ENCODE measurements at regions not wholly inside any gene's neighbourhood (a gene's known extent, or its start where the extent isn't known, plus 50 kb on each side); places are given as distances from the start of the nearest gene placed in this dataset.

DNA sequence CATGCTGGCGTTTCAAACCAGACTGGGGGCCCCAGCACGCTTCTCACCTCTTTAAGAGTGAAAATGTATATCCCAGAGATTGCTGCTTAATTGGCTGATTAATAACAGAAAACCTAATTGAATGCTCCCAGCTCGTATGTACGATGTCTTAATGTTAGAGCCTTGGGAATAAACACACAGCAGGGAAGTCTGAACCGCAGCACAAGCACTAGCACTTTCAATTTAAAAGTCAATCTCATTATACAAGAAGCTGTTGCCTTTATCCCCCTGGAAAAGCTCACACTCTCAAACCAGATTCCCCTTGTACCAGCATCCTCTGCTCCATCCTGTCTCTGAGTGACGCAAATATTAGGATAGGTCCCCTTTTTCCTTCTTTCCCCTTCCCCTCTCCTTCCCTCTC is 449.1 kb downstream of the MN1 start:
- Mint-ChIP-seq H3K9me3 (ENCODE audit: insufficient read depth) (peaks cover 11% of the 10 kb centered on the region), H3K4me1 (ENCODE audit: low read depth) (no peaks in the 10 kb centered on the region), H3K4me3 (no peak overlapping the region), H3K27ac (no peak overlapping the region), H3K27me3 (ENCODE audit: low read depth) (no peaks in the 10 kb centered on the region), H3K36me3 (ENCODE audit: low read depth) (no peaks in the 10 kb centered on the region)
- ATAC-seq (no peak), DNase-seq (no peak)
- POLR2A ChIA-PET: no interaction called here
- CTCF ChIA-PET: no interaction called here

DNA sequence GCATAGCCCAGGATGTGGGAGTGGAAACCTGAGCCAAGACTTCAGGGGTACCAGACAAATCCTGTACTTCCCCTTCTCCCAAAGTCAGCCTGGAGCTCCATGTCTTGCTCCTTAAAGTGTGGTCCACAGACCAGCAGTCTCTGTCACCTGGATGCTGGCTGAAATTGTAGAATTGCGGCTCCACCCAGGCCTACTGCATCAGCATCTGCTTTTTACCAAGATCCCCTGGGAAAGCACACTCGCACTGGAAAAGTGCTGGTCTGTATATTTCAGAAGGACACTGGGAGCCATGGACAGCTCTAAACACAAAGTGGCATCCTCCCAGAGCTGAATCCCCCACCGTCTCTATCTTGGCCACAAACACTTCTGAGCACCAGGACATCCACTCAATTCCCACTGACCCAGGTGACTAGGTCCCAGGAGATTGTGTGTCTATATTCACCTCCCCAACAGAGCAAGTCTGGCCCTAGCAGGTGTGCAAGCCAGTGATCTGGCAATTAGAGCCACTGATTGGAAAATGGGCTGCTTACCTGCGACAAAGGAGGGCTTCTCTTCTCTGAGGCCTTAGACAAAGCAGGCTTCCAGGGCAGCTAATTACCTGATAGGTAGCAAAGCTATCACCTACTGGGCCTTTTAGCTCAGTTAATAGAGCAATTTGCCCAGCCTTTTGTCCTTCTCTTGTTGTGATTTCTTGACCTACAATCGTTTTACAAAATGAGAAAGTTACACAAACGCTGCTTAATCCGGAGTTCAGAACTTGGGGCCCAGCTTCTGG is 443.3 kb downstream of the MN1 start:
- ATAC-seq (no peak), DNase-seq (no peak)
- H3K4me3 Mint-ChIP-seq: no peak overlapping the region
- ChIA-PET POLR2A (no interaction called here), CTCF (no interaction called here)
- H3K27me3 Mint-ChIP-seq (ENCODE audit: low read depth): peaks cover 3% of the 10 kb centered on the region
- no peak overlapping the region for H3K27ac Mint-ChIP-seq
- H3K36me3 Mint-ChIP-seq (ENCODE audit: low read depth): no peaks in the 10 kb centered on the region
- peaks cover 3% of the 10 kb centered on the region for H3K9me3 Mint-ChIP-seq (ENCODE audit: insufficient read depth)
- H3K4me1 Mint-ChIP-seq (ENCODE audit: low read depth): no peaks in the 10 kb centered on the region

DNA sequence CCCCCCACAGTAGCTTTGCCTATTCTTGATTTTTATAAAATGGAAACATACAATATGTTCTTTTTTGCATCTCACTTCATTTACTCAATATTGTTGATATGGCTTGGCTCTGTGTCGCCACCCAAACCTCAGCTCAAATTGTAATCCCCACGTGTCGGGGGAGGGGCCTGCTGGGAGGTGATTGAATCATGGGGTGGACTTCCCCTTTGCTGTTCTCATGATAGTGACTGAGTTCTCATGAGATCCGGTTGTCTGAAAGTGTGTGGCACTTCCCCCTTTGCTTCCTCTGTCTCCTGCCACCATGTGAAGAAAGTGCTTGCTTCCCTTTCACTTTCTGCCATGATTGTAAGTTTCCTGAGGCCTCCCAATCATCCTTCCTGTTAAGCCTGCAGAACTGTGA is 431.3 kb downstream of the MN1 start:
- no peak for DNase-seq
- H3K9me3 Mint-ChIP-seq (ENCODE audit: insufficient read depth): no peaks in the 10 kb centered on the region
- ChIA-PET POLR2A (no interaction called here), CTCF (no interaction called here)
- no peak overlapping the region for H3K4me3 Mint-ChIP-seq
- H3K4me1 Mint-ChIP-seq (ENCODE audit: low read depth): no peaks in the 10 kb centered on the region
- H3K36me3 Mint-ChIP-seq (ENCODE audit: low read depth): no peaks in the 10 kb centered on the region
- H3K27ac Mint-ChIP-seq: no peak overlapping the region
- H3K27me3 Mint-ChIP-seq (ENCODE audit: low read depth): no peaks in the 10 kb centered on the region
- ATAC-seq: no peak

DNA sequence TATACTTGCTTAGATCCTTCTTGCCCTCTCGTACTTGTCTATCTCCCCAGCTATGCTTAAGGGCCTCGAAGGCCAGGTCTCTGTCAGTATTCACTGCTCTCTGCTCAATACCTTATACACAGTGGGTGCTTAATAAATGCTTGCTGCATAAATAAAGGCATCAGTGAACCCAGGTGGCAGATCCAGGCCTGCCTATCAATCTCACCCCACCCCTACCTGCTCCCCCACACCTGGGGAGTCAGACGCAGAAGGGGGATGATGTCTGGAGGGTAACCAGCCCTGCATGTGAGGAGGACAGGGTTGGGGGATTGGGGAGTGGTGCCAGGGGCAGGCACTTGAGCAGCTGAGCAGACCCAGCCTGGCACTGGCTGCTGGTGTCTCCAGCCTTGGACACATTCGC is 430.6 kb downstream of the MN1 start:
- ChIA-PET CTCF (no interaction called here), POLR2A (no interaction called here)
- no peak overlapping the region for H3K4me3 Mint-ChIP-seq
- H3K4me1 Mint-ChIP-seq (ENCODE audit: low read depth): no peaks in the 10 kb centered on the region
- no peak overlapping the region for H3K27ac Mint-ChIP-seq
- no peaks in the 10 kb centered on the region for H3K9me3 Mint-ChIP-seq (ENCODE audit: insufficient read depth)
- no peak for DNase-seq
- ATAC-seq: no peak
- no peaks in the 10 kb centered on the region for H3K36me3 Mint-ChIP-seq (ENCODE audit: low read depth)
- no peaks in the 10 kb centered on the region for H3K27me3 Mint-ChIP-seq (ENCODE audit: low read depth)

DNA sequence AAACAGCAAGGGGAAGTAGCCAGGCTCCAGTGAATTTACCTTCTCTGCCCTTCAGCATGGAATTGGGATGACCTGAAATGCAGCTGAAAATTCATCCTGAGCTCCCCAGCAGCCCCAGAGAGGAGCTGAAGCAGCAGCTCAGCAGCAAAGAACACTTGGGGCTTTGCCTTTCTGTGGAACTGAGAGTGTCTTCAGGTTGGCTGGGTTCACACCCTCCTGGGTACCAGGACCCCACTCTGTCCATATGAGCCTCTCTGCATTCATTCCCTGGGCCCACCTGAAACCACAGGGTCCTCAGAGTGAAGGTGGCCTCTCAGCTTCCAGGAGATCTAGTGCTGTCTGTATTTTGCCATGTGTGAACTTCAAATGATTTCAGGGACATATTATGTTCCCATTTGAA is 429.2 kb downstream of the MN1 start:
- Mint-ChIP-seq H3K4me1 (ENCODE audit: low read depth) (no peaks in the 10 kb centered on the region), H3K27ac (no peak overlapping the region), H3K4me3 (no peak overlapping the region), H3K9me3 (ENCODE audit: insufficient read depth) (no peaks in the 10 kb centered on the region), H3K27me3 (ENCODE audit: low read depth) (no peaks in the 10 kb centered on the region), H3K36me3 (ENCODE audit: low read depth) (no peaks in the 10 kb centered on the region)
- no peak for ATAC-seq
- POLR2A ChIA-PET: no interaction called here
- CTCF ChIA-PET: no interaction called here
- no peak for DNase-seq

DNA sequence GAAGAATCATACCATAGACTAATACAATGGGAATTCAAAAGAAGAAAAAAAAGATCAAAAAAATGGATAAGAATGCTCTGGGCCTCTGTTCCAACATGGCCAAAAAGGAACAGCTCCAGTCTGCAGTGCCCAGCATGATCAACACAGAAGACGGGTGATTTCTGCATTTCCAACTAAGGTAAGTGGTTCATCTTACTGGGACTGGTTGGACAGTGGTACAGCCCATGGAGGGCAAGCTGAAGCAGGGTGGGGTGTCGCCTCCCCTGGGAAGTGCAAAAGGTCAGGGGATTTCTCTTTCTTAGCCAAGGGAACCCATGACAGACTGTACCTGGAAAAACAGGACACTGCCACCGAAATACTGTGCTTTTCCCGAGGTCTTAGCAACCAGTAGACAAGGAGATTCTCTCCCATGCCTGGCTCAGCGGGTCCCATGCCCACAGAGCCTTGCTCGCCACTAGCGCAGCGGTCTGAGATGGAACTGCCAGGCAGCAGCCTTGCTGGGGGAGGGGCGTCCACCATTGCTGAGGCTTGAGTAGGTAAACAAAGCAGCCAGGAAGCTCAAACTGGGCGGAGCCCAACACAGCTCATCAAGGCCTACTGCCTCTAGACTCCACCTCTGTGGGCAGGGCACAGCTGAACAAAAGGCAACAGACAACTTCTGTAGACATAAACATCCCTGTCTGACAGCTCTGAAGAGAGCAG is 428.4 kb downstream of the MN1 start:
- H3K36me3 Mint-ChIP-seq (ENCODE audit: low read depth): no peaks in the 10 kb centered on the region
- no peaks in the 10 kb centered on the region for H3K9me3 Mint-ChIP-seq (ENCODE audit: insufficient read depth)
- ChIA-PET POLR2A (no interaction called here), CTCF (no interaction called here)
- no peaks in the 10 kb centered on the region for H3K4me1 Mint-ChIP-seq (ENCODE audit: low read depth)
- no peaks in the 10 kb centered on the region for H3K27me3 Mint-ChIP-seq (ENCODE audit: low read depth)
- no peak overlapping the region for H3K27ac Mint-ChIP-seq
- DNase-seq (no peak), ATAC-seq (no peak)
- no peak overlapping the region for H3K4me3 Mint-ChIP-seq

DNA sequence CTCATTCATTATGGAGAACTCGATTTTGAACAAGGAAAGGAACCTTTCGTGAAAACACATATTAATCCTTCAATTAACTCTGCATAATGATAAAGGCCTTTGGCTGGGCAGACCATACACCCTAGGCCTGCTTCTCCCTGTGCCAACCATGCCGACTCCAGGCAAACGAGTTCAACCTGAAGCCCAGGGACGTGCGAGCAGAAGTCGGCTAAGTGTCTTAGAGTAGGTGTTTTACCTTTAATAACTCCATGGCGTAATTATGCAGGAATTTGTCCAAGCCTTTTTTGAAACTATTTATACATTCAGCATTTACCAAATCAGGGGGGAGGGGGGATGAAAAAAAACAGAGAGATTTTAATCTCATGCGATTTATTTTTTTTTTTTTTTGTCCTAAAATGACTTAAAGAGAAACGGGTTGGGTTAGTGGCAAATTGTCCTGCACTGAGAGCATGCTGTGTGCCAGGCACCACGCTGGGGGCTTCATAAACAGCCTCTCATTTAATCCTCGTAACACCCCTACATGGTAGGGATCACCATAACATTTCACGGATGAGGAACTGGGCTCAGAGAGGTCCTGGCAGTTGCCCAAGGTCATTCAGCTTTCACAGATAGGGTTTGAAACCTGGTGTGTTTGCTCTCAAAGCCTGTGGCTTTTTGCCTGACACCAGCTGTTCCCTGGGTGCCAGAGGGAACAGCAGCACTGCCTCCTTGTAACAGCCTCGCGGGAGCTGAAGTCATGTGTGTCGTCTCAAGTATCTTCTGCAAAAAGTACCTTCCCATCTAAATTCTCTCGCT is 423.9 kb downstream of the MN1 start:
- ATAC-seq (no peak), DNase-seq (no peak)
- no peaks in the 10 kb centered on the region for H3K9me3 Mint-ChIP-seq (ENCODE audit: insufficient read depth)
- H3K4me1 Mint-ChIP-seq (ENCODE audit: low read depth): no peaks in the 10 kb centered on the region
- CTCF ChIA-PET: no interaction called here
- no peak overlapping the region for H3K27ac Mint-ChIP-seq
- POLR2A ChIA-PET: no interaction called here
- no peak overlapping the region for H3K4me3 Mint-ChIP-seq
- no peaks in the 10 kb centered on the region for H3K27me3 Mint-ChIP-seq (ENCODE audit: low read depth)
- no peaks in the 10 kb centered on the region for H3K36me3 Mint-ChIP-seq (ENCODE audit: low read depth)

DNA sequence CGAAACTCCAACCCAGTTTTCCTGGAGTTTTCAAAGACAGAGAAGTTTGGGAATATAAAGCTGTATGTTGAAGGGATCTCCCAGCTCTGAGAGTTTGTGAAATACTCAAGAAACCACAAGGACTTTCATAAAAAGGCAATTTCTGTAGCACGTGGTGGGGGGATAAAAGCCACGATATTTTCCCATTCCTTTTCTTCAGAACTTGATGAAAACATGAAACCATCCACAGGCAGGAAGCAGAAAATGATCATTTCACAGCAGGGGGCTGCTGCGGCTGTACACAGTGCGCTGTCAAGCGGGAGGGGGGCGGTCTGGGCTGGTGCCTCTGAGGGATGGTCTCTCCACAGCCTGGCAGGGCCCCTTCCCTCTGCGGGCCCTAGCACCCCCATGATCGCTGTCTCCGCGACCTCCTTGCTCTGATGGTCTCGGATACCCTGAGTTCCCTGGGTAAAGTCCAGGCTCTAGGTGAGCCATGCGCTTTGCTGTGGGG is 423.2 kb downstream of the MN1 start:
- DNase-seq (no peak), ATAC-seq (no peak)
- CTCF ChIA-PET: no interaction called here
- H3K4me1 Mint-ChIP-seq (ENCODE audit: low read depth): no peaks in the 10 kb centered on the region
- H3K27ac Mint-ChIP-seq: no peak overlapping the region
- no peaks in the 10 kb centered on the region for H3K27me3 Mint-ChIP-seq (ENCODE audit: low read depth)
- no peak overlapping the region for H3K4me3 Mint-ChIP-seq
- POLR2A ChIA-PET: no interaction called here
- H3K36me3 Mint-ChIP-seq (ENCODE audit: low read depth): no peaks in the 10 kb centered on the region
- no peaks in the 10 kb centered on the region for H3K9me3 Mint-ChIP-seq (ENCODE audit: insufficient read depth)

DNA sequence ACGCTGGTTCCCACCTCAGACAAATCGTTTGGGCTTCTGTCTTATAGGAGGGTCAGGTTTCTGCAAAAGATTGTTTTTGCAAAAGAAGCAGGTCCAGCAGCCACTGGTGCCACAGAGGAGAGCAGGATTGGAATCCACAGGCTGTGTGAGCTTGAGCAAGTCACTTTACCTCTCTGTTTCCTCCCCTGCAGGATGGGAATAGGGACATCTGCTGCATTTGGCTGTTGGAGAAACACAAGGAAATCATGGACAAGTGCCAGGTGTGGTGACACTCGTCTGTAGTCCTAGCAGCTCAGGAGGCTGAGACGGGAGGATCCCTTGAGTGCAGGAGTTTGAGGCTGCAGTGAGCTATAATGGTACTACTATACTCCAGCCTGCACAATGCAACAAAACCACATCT is 422.6 kb downstream of the MN1 start:
- H3K27ac Mint-ChIP-seq: no peak overlapping the region
- ATAC-seq (no peak), DNase-seq (no peak)
- no peaks in the 10 kb centered on the region for H3K27me3 Mint-ChIP-seq (ENCODE audit: low read depth)
- CTCF ChIA-PET: no interaction called here
- no peaks in the 10 kb centered on the region for H3K4me1 Mint-ChIP-seq (ENCODE audit: low read depth)
- POLR2A ChIA-PET: no interaction called here
- no peaks in the 10 kb centered on the region for H3K9me3 Mint-ChIP-seq (ENCODE audit: insufficient read depth)
- no peak overlapping the region for H3K4me3 Mint-ChIP-seq
- H3K36me3 Mint-ChIP-seq (ENCODE audit: low read depth): no peaks in the 10 kb centered on the region

DNA sequence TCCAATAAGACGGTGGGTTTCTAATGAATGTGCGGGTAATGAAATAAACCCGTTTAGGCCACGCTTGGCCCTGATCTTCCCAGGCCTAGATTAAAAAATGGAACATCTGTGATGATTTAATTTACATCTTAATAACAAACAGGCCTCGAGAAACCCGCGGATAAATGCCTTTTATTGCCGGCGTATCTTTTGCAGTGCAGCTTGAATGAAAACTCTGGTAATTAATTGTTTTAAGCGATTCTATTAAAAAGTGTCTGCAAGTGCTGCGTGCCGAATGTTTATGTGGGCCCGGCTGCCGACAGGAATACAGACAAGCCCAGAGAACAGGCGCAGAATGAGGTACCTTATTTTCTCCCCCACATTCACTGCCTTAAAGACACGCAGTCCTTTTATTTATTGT is 420.7 kb downstream of the MN1 start:
- DNase-seq (no peak), ATAC-seq (no peak)
- H3K27ac Mint-ChIP-seq: no peak overlapping the region
- no peaks in the 10 kb centered on the region for H3K9me3 Mint-ChIP-seq (ENCODE audit: insufficient read depth)
- ChIA-PET CTCF (no interaction called here), POLR2A (no interaction called here)
- no peak overlapping the region for H3K4me3 Mint-ChIP-seq
- no peaks in the 10 kb centered on the region for H3K27me3 Mint-ChIP-seq (ENCODE audit: low read depth)
- no peaks in the 10 kb centered on the region for H3K36me3 Mint-ChIP-seq (ENCODE audit: low read depth)
- H3K4me1 Mint-ChIP-seq (ENCODE audit: low read depth): no peaks in the 10 kb centered on the region

DNA sequence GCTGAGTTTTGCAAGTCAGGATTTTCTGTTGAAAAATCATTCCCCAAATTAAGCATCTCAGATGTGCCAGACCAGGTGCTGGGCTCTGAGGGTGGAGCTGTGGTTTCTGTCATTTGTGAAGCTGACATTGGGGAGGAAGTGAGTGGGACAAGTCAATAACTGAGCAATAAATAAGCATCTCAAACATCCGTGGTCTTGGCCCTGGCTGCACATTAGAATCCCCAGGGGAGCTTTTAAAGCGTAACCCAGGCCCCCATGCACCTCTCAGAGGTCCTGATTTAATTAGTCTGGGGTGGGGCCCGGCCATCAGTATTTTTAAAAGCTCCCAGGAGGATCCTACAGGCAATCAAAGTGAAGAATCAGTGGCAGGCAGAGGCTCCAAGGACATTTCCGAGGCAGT is 420.0 kb downstream of the MN1 start:
- no peak for DNase-seq
- Mint-ChIP-seq H3K4me1 (ENCODE audit: low read depth) (no peaks in the 10 kb centered on the region), H3K36me3 (ENCODE audit: low read depth) (no peaks in the 10 kb centered on the region), H3K27me3 (ENCODE audit: low read depth) (no peaks in the 10 kb centered on the region), H3K27ac (no peak overlapping the region), H3K4me3 (no peak overlapping the region), H3K9me3 (ENCODE audit: insufficient read depth) (no peaks in the 10 kb centered on the region)
- ChIA-PET CTCF (no interaction called here), POLR2A (interaction anchor here (0.6 kb wide), 1 partner anchor 30 kb away, joined by 3 read pairs; no protein-coding TSS in a partner anchor)
- ATAC-seq: no peak

DNA sequence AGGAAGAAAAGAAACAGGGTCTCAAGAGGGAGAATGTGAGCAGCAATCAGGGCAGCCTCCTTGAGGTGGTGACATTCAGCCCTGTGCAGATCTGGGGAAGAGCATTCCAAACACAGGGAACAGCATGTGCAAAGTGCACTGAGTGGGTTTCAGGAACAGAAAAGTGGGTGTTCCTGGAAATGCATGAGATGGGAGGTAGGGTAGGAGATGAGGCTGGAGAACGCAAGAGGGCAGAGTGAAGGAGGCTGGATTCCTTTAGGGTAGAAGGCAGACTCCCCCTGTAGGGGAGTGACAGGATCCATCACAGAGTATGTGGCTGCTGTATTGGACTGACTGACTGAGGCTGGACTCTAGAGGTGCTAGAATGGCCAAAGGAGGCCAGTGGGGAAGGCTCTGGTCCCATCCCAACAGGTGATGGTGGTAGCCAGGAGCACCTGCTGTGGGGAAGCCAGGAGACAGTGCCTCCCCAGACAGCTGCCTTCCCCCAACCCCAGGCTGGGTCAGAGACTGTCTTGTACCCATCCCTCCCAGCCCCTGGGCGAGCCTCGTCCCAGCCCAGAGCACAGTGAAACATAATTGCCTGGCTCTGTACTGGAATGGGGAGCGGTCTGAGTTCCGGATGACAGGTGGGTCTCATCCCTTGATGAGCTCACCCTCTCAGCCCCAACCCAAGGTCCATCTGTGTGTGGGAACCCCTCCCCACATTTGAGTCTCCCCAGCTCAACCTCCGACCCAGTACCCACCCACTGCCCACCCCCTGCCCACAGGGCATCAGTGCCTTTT is 419.4 kb downstream of the MN1 start:
- CTCF ChIA-PET: no interaction called here
- Mint-ChIP-seq H3K27me3 (ENCODE audit: low read depth) (no peaks in the 10 kb centered on the region), H3K27ac (no peak overlapping the region), H3K36me3 (ENCODE audit: low read depth) (no peaks in the 10 kb centered on the region), H3K9me3 (ENCODE audit: insufficient read depth) (no peaks in the 10 kb centered on the region), H3K4me3 (no peak overlapping the region), H3K4me1 (ENCODE audit: low read depth) (no peaks in the 10 kb centered on the region)
- ATAC-seq (no peak), DNase-seq (no peak)
- POLR2A ChIA-PET: interaction anchor here (0.6 kb wide), 1 partner anchor 30 kb away, joined by 3 read pairs; no protein-coding TSS in a partner anchor
